ENCODE measurements at regions not wholly inside any gene's neighbourhood (a gene's known extent, or its start where the extent isn't known, plus 50 kb on each side); places are given as distances from the start of the nearest gene placed in this dataset.

GRCh38 chr2:103552775-103553174 is 790.9 kb downstream of the TMEM182 start:
- Histone ChIP-seq H3K9ac (ENCODE audit: low read depth, low read length, poor library complexity) (no peak overlapping the region), H3K4me1 (ENCODE audit: control insufficient read depth in 2 of 2, insufficient read depth in 1 of 2, low read depth in 1 of 2, low read length in 2 of 2) (no peaks in the 10 kb centered on the region), H3K27ac (replicated peaks; ENCODE audit: low read length) (no peak overlapping the region), H3K14ac (ENCODE audit: low read length) (no peak overlapping the region), H2BK5ac (ENCODE audit: low read length) (no peak overlapping the region), H2AFZ (ENCODE audit: low read length) (no peak overlapping the region), H3K4me2 (ENCODE audit: insufficient read depth, low read length, poor library complexity, severe bottlenecking) (no peak overlapping the region), H2AK5ac (ENCODE audit: low read depth, low read length) (no peak overlapping the region), H3K4me3 (ENCODE audit: low read length in 2 of 2) (no peak overlapping the region), H3K79me1 (ENCODE audit: low read depth, low read length) (no peaks in the 10 kb centered on the region), H3K18ac (ENCODE audit: low read length) (no peak overlapping the region), H3K9me3 (replicated peaks in 1 of 2; ENCODE audit: control insufficient read depth in 2 of 2, insufficient read depth in 1 of 2, low read depth in 1 of 2, low read length in 2 of 2) (peaks cover 0 to 2% of the 10 kb centered on the region in 2 donors), H3K4ac (ENCODE audit: low read length) (no peak overlapping the region), H4K8ac (ENCODE audit: low read depth, low read length) (no peak overlapping the region), H3K23ac (ENCODE audit: low read depth, low read length, poor library complexity) (no peak overlapping the region), H4K91ac (ENCODE audit: low read depth, low read length, poor library complexity) (no peak overlapping the region), H2BK15ac (ENCODE audit: low read length) (no peak overlapping the region), H3K27me3 (ENCODE audit: control insufficient read depth in 3 of 3, insufficient read depth in 3 of 3, low read depth in 1 of 3, low read length in 3 of 3) (no peaks in the 10 kb centered on the region), H3K36me3 (replicated peaks in 1 of 2; ENCODE audit: control insufficient read depth in 2 of 2, insufficient read depth in 2 of 2, low read length in 2 of 2) (no peaks in the 10 kb centered on the region), H2BK120ac (ENCODE audit: low read depth, low read length) (no peak overlapping the region), H2BK12ac (ENCODE audit: low read length) (no peak overlapping the region)
- no CpG with 5 or more reads among the region's 3 CpGs for WGBS, 2 donors (ENCODE audit: extremely low coverage in 2 of 2, insufficient read length in 2 of 2, insufficient replicate concordance in 1 of 2)
- DNase-seq (ENCODE audit: low spot score): no peak

- Histone ChIP-seq H3K9me3 (replicated peaks in 1 of 2; ENCODE audit: control insufficient read depth in 2 of 2, insufficient read depth in 1 of 2, low read depth in 1 of 2, low read length in 2 of 2) (peaks cover 2 to 33% of the 10 kb centered on the region in 2 donors), H3K14ac (ENCODE audit: low read length) (no peak overlapping the region), H3K18ac (ENCODE audit: low read length) (no peak overlapping the region), H3K27ac (replicated peaks; ENCODE audit: low read length) (no peak overlapping the region), H3K4me3 (ENCODE audit: low read length in 2 of 2) (no peak overlapping the region), H3K27me3 (ENCODE audit: control insufficient read depth in 3 of 3, insufficient read depth in 3 of 3, low read depth in 1 of 3, low read length in 3 of 3) (no peaks in the 10 kb centered on the region), H3K23ac (ENCODE audit: low read depth, low read length, poor library complexity) (no peak overlapping the region), H2BK12ac (ENCODE audit: low read length) (no peak overlapping the region), H3K79me1 (ENCODE audit: low read depth, low read length) (no peaks in the 10 kb centered on the region), H4K91ac (ENCODE audit: low read depth, low read length, poor library complexity) (no peak overlapping the region), H3K4me2 (ENCODE audit: insufficient read depth, low read length, poor library complexity, severe bottlenecking) (no peak overlapping the region), H2BK120ac (ENCODE audit: low read depth, low read length) (no peak overlapping the region), H3K9ac (ENCODE audit: low read depth, low read length, poor library complexity) (no peak overlapping the region), H2AFZ (ENCODE audit: low read length) (no peak overlapping the region), H3K4me1 (ENCODE audit: control insufficient read depth in 2 of 2, insufficient read depth in 1 of 2, low read depth in 1 of 2, low read length in 2 of 2) (no peaks in the 10 kb centered on the region), H2BK15ac (ENCODE audit: low read length) (no peak overlapping the region), H2BK5ac (ENCODE audit: low read length) (no peak overlapping the region), H2AK5ac (ENCODE audit: low read depth, low read length) (no peak overlapping the region), H4K8ac (ENCODE audit: low read depth, low read length) (no peak overlapping the region), H3K4ac (ENCODE audit: low read length) (no peak overlapping the region), H3K36me3 (replicated peaks in 1 of 2; ENCODE audit: control insufficient read depth in 2 of 2, insufficient read depth in 2 of 2, low read length in 2 of 2) (no peaks in the 10 kb centered on the region)
- DNase-seq (ENCODE audit: low spot score): no peak
- no CpG with 5 or more reads among the region's 3 CpGs for WGBS, 2 donors (ENCODE audit: extremely low coverage in 2 of 2, insufficient read length in 2 of 2, insufficient replicate concordance in 1 of 2)
Measured at GRCh38 chr2:103594823-103595222, 833.0 kb downstream of the TMEM182 start.

- no peak overlapping the region for H3K18ac ChIP-seq (ENCODE audit: low read length)
- H3K27ac ChIP-seq (replicated peaks; ENCODE audit: low read length): no peak overlapping the region
- no peak overlapping the region for H4K91ac ChIP-seq (ENCODE audit: low read depth, low read length, poor library complexity)
- no peak overlapping the region for H3K4me2 ChIP-seq (ENCODE audit: insufficient read depth, low read length, poor library complexity, severe bottlenecking)
- no peaks in the 10 kb centered on the region for H3K4me1 ChIP-seq (ENCODE audit: control insufficient read depth in 2 of 2, insufficient read depth in 1 of 2, low read depth in 1 of 2, low read length in 2 of 2)
- H2AK5ac ChIP-seq (ENCODE audit: low read depth, low read length): no peak overlapping the region
- no peak overlapping the region for H2BK5ac ChIP-seq (ENCODE audit: low read length)
- H3K4me3 ChIP-seq (ENCODE audit: low read length in 2 of 2): no peak overlapping the region
- H3K14ac ChIP-seq (ENCODE audit: low read length): no peak overlapping the region
- H3K9me3 ChIP-seq (replicated peaks in 1 of 2; ENCODE audit: control insufficient read depth in 2 of 2, insufficient read depth in 1 of 2, low read depth in 1 of 2, low read length in 2 of 2): peaks cover 3 to 16% of the 10 kb centered on the region in 2 donors
- H2BK15ac ChIP-seq (ENCODE audit: low read length): no peak overlapping the region
- no peak overlapping the region for H4K8ac ChIP-seq (ENCODE audit: low read depth, low read length)
- no peak overlapping the region for H3K23ac ChIP-seq (ENCODE audit: low read depth, low read length, poor library complexity)
- no peaks in the 10 kb centered on the region for H3K79me1 ChIP-seq (ENCODE audit: low read depth, low read length)
- H2BK12ac ChIP-seq (ENCODE audit: low read length): no peak overlapping the region
- H3K27me3 ChIP-seq (ENCODE audit: control insufficient read depth in 3 of 3, insufficient read depth in 3 of 3, low read depth in 1 of 3, low read length in 3 of 3): no peaks in the 10 kb centered on the region
- H2AFZ ChIP-seq (ENCODE audit: low read length): no peak overlapping the region
- DNase-seq (ENCODE audit: low spot score): no peak
- no peaks in the 10 kb centered on the region for H3K36me3 ChIP-seq (replicated peaks in 1 of 2; ENCODE audit: control insufficient read depth in 2 of 2, insufficient read depth in 2 of 2, low read length in 2 of 2)
- no peak overlapping the region for H2BK120ac ChIP-seq (ENCODE audit: low read depth, low read length)
- H3K9ac ChIP-seq (ENCODE audit: low read depth, low read length, poor library complexity): no peak overlapping the region
- no peak overlapping the region for H3K4ac ChIP-seq (ENCODE audit: low read length)
- no CpG with 5 or more reads among the region's 7 CpGs for WGBS, 2 donors (ENCODE audit: extremely low coverage in 2 of 2, insufficient read length in 2 of 2, insufficient replicate concordance in 1 of 2)
Measured at GRCh38 chr2:103605071-103605780, 843.4 kb downstream of the TMEM182 start.

GRCh38 chr2:103615611-103616105 is 853.8 kb downstream of the TMEM182 start:
- no peak for DNase-seq (ENCODE audit: low spot score)
- H3K4me3 ChIP-seq (ENCODE audit: low read length in 2 of 2): no peak overlapping the region
- H3K36me3 ChIP-seq (replicated peaks in 1 of 2; ENCODE audit: control insufficient read depth in 2 of 2, insufficient read depth in 2 of 2, low read length in 2 of 2): no peaks in the 10 kb centered on the region
- no CpG with 5 or more reads among the region's 5 CpGs for WGBS, 2 donors (ENCODE audit: extremely low coverage in 2 of 2, insufficient read length in 2 of 2, insufficient replicate concordance in 1 of 2)
- no peak overlapping the region for H4K91ac ChIP-seq (ENCODE audit: low read depth, low read length, poor library complexity)
- H3K4ac ChIP-seq (ENCODE audit: low read length): no peak overlapping the region
- H3K9ac ChIP-seq (ENCODE audit: low read depth, low read length, poor library complexity): no peak overlapping the region
- peaks cover 2 to 7% of the 10 kb centered on the region in 2 donors for H3K9me3 ChIP-seq (replicated peaks in 1 of 2; ENCODE audit: control insufficient read depth in 2 of 2, insufficient read depth in 1 of 2, low read depth in 1 of 2, low read length in 2 of 2)
- H2BK12ac ChIP-seq (ENCODE audit: low read length): no peak overlapping the region
- H3K4me2 ChIP-seq (ENCODE audit: insufficient read depth, low read length, poor library complexity, severe bottlenecking): no peak overlapping the region
- no peak overlapping the region for H2AFZ ChIP-seq (ENCODE audit: low read length)
- H3K79me1 ChIP-seq (ENCODE audit: low read depth, low read length): no peaks in the 10 kb centered on the region
- H2BK120ac ChIP-seq (ENCODE audit: low read depth, low read length): no peak overlapping the region
- H3K4me1 ChIP-seq (ENCODE audit: control insufficient read depth in 2 of 2, insufficient read depth in 1 of 2, low read depth in 1 of 2, low read length in 2 of 2): no peaks in the 10 kb centered on the region
- no peaks in the 10 kb centered on the region for H3K27me3 ChIP-seq (ENCODE audit: control insufficient read depth in 3 of 3, insufficient read depth in 3 of 3, low read depth in 1 of 3, low read length in 3 of 3)
- H2BK5ac ChIP-seq (ENCODE audit: low read length): no peak overlapping the region
- H4K8ac ChIP-seq (ENCODE audit: low read depth, low read length): no peak overlapping the region
- H2AK5ac ChIP-seq (ENCODE audit: low read depth, low read length): no peak overlapping the region
- H3K23ac ChIP-seq (ENCODE audit: low read depth, low read length, poor library complexity): no peak overlapping the region
- H3K18ac ChIP-seq (ENCODE audit: low read length): no peak overlapping the region
- H2BK15ac ChIP-seq (ENCODE audit: low read length): no peak overlapping the region
- H3K14ac ChIP-seq (ENCODE audit: low read length): no peak overlapping the region
- H3K27ac ChIP-seq (replicated peaks; ENCODE audit: low read length): no peak overlapping the region

Measured in neuronal stem cell (in vitro differentiated cells).